GM18520 (cell line): ENCODE measurements at regions not wholly inside any gene's neighbourhood (a gene's known extent, or its start where the extent isn't known, plus 50 kb on each side); places are given as distances from the start of the nearest gene placed in this dataset.
"Not testable (repeated sequence)": the region's sequence is repeated elsewhere in the genome, so short reads cannot be mapped to it uniquely, and the experiment has no call there.

Experiments
- ATAC-seq: cut with Tn5 transposase; IDR thresholded peaks from one replicate; pipeline ENCODE4 v1.9.1; 2021; ENCODE audit not compliant: unreplicated experiment

DNA sequence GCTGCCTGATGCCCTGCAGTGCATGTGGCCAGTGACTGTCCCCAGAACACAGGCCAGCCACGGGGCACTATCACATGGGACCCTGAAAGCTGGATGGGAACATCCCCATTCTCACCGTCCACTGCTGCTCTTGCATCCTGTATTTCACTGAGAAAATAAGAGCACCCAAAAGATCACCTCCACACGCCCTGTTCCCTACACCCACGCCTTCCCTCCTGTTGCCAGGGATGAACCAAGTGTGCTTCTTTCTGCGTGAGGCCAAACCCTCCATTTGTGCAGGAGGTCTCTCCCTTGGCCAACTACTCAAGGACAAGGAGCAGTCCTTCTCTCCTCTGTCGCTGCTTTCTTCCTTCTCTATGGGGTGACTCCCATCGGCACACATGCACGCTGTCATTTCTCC is 118.3 kb downstream of the LRRC37A3 start:
- ATAC-seq = not testable (repeated sequence)

DNA sequence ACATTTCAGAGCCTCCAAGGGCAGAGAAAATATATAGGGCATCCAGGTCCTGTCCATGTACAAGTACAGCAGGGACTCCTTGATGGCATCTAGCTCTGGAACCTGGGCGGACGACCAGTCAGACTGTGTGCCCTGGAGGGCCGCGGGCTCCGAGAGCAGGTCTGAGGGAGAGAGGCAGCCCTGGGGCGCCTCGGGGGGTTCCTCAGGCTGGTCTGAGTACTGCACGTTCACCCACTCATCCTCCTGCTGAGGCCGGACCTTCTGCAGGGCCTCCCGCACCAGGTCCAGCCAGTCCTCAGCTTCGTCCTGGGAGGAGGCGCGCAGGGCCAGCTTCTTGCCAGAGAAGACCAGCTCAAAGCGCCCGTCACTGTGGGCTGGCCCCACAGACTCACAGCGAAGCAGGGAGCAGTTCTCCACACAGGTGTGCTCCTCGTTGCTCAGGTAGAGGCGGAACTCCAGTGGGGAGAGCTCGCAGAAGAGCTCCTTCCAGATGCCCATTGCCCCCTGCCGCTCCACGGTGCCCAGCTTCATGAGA is 118.8 kb downstream of the LRRC37A3 start:
- ATAC-seq = not testable (repeated sequence)

DNA sequence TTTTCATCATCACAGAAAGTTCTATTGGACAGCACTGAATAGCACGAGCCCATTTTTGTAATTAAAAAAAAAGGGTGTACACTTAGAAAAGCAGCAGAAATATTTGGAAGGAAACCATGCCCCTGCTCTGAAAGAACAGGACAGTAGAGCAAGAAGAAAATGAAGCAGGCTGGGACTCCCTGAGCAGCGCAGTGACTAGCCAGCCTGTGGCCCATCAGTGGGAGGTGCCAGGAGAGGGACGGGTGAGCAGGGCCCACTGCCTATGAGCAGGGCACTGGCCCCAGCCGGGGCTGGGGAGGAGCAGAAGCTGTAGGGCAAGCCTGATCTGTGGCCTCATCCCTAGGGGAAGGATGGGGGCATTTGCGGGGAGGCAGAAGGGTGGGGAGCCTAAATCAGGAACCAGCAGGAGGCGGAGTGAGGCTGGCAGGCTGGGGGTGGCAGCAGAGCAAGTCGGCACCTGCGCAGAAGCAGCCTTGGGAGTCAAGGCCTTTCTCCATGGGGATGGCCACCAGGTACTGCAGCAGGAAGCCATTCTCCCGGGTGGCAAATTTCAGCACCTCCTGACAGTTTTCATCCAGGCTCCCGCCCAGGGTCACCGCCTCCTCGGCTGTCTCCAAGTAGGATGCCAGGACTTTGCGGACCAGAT is 119.6 kb downstream of the LRRC37A3 start:
- ATAC-seq = not testable (repeated sequence)

DNA sequence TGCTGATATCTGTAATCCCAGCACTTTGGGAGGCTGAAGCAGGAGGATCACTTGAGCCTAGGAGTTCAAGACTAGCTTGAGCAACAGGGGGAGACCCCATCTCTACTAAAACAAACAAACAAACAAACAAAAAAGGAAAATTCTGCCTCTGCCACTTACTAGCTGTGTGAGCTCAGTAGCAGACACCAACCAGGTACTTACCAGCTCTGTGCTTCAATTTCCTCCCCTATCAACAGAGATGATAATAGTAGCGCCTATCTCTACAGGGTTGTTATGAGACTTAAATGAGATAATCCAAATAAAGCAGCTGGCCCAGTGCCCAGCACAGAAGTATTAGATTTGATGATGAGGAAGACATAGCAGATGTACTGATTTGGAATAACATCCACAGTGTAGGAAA is 120.3 kb downstream of the LRRC37A3 start:
- ATAC-seq = not testable (repeated sequence)

DNA sequence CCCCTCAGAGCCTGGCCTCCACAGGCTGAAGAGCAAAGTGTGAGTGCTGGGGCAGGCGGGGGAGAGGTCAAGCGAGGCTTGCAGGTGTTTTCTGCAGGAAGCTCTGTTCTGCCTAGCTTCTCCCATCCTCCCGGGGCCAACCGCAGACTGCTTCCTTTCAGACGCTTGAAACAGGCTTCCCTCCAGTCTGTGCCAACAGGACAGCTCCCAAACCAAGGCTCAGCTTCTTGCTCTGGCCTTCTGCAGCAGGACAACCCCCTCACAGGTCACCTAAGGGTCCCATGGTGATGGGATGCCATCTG is 120.8 kb downstream of the LRRC37A3 start:
- not testable (repeated sequence) for ATAC-seq

DNA sequence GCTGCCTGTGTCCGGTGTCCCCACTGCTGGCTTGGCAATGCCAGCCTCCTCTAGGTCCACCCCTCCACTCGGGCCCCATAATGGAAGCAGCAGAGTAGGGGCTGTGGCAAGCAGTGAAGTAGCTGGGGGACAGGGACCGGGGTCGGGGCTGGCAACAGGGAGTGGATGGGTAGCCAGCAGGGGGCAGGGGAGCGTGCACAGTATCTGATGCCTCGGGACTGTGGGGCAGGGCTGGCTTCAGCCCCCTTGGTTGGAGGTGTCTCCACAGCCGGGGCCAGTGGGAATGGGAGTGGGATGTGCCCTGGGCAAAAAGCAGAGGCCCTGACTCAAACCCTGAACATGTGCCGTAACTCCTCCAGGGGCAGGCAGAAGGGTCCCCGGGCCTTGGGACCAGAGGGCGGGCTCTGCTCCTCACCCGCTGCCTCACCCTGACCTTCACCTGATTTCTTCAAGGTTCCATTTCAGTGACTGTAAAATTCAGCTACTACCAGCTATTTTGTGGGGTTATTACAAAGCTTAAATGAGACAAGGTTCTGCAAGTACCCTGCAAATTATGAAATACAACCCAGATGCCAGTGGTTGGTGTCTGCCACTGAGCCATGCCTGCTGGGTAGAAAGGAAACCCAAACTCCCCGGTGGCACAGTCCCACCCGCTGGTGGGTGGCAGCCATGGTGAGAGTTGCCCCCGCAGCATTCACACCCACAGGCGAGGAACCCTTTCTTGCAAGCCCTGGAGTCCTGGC is 121.4 kb downstream of the LRRC37A3 start:
- not testable (repeated sequence) for ATAC-seq

DNA sequence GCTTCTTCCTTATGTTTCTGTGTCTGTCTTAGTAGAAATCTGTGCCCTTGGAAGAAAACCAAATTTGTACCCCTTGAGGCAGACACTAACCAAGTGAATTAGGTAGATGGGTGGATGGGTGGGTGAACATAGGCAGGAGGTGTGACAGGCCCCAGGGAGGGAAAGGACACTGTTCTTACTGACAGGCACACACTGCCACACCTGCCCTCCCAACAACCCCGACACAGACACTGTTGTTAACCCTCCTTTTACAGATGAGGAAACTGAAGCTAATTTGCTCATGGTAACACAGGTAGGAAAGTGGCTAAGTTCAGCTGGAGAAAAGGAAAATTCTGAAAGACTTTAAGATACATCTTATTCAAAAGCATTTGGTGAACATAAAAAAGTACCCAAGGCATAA is 123.9 kb downstream of the LRRC37A3 start:
- ATAC-seq = not testable (repeated sequence)

DNA sequence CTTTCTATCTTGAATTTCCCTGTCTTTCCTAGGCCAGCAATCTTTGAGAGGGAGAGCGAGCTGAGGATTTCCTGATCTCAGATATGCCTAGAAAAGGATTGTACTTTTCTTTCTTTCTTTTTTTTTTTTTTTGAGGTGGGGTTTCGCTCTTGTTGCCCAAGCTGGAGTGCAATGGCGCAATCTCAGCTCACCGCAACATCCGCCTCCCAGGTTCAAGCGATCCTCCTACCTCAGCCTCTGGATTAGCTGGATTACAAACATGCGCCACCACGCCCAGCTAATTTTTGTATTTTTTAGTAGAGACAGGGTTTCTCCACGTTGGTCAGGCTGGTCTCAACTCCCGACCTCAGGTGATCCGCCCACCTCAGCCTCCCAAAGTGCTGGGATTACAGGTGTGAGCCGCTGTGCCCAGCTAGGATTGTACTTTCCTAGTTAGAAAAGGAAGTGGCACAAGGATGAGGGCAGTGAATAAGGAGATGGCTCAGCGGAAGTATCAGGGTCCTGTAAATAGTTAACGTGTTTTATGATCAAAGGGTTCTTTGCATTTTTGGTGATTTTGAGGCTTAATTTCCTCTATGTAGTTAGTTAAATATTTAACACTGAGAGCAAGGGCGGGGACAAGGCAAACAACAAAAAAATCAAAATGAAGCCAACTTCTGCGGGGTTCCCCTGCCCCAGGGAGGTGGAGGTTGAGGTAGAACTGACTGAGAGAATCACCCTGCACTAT is 124.6 kb downstream of the LRRC37A3 start:
- not testable (repeated sequence) for ATAC-seq

DNA sequence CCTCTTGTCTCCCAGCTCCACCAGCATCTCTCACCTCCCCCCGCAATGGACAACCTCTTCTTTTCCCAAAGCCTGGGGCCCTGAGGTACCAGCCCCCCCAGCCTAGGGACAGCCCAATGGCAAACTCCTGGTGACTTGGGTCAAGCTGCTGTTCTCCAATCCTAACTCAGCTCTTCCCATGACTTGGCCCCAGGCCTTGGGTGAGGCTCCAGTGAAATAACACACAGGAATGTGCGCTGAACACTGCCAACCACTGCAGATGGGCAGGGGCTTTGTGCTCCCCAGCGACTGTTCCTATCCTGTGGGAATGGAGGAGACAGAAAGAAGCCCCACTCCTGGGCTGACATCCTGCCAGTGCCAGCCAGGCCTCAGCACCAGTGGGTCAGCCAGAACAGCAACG is 125.2 kb downstream of the LRRC37A3 start:
- ATAC-seq = not testable (repeated sequence)

DNA sequence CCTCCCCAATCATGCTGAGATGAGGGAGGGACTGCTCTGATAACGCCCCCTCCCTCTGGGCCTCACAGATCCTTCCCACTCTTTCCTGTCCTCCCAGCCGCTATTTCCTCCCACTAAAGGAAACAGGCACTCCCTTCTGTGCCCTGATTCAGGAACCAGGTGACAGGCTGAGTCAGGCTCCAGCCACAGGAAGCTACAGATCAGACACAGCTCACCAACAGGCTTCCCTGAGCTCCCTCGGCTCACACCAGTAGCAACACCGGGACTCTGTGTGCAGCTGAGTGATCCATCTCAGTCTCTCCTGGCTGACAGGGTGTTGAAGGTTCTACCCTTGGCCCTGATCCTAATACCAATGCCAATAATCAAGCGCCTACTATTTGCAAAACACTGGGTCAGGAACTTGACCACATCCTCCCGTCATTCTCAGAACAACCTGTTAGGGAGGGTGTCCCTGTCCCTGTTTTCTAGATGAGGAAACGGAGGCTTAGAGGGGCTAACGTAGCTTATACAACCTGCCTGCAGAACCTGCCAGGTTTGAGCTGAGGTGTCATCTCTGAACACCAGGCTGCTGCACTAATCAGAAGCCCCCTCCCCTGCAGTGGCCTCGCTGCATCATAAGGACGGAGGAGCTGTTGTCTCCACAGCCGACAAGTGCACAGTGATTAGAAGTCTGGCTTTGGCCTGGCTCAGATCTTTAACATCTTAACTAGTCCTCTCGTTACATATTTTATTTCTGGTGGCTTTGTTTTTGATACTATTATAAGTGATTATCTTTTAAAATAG is 126.3 kb downstream of the LRRC37A3 start:
- ATAC-seq = not testable (repeated sequence)

DNA sequence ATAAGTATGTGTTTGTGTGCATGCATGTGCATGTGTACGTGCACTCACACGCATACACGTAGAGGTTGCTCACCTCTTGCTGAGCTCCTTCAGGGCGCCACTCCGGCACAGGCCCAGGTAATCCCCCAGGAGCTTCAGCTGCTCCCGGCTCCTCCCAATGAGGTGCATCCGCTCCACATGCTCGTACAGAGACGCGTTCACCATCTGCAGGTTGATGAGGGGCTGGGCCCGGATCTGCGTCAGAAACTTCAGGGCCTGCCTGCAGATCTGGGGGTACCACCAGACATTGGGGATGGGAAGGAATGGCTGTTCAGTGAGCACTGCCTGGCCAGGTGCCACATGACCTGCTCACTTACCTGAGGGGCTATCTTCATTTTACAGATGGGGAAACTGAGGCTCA is 127.0 kb downstream of the LRRC37A3 start:
- not testable (repeated sequence) for ATAC-seq

DNA sequence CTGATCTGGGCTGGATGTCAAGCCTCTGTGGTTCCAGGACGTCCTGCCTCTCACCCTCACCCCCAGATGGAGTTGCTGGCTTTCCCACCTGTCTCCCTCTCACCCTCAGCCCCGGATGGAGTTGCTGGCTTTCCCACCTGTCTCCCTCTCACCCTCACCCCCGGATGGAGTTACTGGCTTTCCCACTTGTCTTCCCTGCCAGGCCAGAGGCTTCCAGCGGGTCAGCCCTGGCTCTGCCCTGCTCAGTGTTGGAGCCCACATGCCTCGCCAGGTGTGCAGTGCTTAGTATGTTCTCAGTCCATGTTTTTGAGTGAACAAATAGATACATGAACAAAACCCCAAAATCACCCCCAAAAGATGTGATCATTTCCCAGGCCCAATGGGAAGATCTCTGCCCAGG is 127.6 kb downstream of the LRRC37A3 start:
- not testable (repeated sequence) for ATAC-seq

DNA sequence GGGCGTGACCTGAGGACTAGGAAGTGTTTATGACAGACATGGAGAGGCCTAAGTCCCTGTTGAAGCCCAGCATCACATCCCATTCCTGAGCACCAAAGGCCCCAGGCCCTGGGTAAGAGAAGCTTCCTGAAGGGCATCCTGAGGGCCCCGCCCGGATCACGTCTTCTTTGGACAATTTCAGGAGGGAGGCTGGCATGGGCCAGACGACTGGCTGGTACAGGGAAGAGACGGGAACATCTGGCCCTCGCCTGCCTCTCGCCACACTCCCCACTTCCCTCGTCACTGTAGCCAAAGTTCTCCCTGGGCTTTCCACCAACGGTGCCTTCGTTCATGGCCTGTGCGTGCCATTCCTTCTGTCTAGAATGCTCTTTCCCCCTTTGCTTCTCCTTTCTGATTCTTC is 128.1 kb downstream of the LRRC37A3 start:
- not testable (repeated sequence) for ATAC-seq

DNA sequence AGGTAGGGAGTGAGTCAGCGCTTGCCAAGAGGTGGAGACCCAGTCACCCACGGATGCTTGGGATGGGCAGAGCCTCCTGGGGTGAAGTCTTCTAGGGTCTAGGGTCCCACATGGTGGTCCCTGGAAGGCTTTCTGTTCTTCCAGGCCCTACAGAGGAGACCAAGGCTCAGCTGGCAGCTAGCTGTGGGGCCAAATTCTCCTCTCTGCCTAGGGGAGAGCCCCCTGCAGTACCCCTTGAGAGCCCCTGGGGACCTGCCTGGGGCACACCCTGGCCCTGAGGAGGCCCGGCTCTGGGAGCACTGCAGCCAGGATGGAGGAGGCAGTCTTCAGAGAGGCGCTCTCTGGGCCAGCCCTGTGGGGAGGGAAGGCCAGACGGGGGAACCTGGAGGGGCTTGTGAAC is 128.6 kb upstream of the SMURF2 start:
- ATAC-seq = not testable (repeated sequence)

DNA sequence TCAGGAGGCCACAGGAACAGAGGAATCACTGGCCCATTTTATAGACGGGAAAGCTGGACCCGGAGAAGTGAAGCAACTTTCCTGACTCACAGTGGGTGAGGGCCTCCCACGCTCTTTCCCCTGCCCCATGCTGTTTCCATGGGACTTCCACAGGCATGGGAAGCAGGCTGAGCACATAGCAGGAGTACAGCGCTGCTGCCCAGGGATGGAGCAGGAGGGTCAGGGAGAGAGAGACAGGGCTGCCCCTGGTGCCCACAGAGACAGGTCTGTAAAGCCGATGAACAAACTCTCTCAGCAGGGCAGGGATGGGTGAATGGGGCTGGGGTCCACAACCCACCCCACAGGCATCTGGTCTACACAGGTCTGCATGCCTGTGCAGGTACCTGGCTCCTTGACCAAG is 128.1 kb upstream of the SMURF2 start:
- ATAC-seq = not testable (repeated sequence)

DNA sequence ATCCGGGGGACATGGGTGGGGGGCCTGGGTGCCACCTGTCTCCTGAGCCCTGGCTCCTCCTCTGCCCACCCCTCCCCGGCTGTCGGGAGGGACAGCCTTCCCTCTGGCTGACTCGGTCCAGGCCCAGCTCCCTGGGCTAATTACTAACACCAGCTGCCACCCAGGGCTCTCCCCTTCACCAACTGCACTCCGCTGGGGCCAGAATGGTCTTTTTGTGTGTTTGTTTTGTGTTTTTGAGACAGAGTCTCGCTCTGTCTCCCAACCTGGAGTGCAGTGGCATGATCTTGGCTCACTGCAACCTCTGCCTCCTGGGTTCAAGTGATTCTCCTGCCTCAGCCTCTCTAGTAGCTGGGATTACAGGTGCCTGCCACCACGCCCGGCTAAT is 126.9 kb upstream of the SMURF2 start:
- ATAC-seq = not testable (repeated sequence)

DNA sequence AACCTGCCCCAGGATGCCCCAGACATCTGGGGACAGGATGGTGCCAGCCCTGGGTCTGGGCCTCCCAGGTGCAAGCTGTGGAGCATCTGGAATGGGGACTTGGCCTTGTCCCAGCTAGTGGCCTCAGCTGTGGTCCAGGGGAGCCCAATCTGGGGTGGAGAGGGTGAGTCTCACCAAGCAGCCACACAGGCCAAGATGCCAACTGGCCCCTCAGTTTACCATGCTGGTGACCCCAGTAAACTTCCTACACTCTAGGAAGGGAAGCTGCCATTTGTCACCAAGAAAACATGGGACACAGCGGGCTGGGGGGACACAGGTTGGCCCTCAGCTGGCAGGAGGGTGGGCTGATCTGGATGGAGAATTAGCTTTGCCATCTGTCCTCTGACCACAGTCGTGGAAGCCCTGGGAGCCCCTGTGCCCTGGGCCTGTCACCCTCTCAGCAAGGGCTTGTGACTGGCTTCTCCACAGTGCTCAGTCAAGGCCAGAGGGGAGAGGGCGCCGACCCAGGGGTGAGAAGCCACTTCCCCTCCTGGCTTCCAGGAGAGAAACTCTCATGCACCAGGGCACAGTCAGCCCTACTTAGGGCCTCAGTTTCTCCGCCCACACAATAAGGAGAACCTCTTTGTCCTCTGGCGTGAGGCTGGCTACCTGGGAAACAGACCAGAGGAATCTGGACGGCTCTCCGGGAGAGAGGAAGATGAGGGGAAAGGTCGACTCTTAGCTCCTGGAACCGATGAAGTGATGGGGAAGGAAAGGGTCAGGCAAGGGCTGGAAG is 126.4 kb upstream of the SMURF2 start:
- ATAC-seq = no peak

DNA sequence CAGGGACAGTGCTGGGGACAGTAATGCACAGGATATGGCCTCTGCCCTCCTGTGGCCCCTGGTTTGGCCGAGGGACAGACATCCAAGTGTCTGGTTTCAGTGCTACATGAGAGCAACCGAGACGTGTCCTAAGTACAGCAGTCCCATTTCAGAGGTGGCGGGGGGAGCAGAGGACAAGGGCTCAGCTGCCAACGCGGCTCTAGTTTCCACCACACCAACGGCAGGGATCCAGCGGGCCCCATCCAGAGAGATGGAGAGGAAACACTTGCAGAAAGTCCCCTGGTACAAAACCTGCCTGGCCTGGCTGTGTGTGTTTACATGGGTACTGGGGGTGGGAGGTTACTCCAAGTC is 125.8 kb upstream of the SMURF2 start:
- ATAC-seq = no peak

DNA sequence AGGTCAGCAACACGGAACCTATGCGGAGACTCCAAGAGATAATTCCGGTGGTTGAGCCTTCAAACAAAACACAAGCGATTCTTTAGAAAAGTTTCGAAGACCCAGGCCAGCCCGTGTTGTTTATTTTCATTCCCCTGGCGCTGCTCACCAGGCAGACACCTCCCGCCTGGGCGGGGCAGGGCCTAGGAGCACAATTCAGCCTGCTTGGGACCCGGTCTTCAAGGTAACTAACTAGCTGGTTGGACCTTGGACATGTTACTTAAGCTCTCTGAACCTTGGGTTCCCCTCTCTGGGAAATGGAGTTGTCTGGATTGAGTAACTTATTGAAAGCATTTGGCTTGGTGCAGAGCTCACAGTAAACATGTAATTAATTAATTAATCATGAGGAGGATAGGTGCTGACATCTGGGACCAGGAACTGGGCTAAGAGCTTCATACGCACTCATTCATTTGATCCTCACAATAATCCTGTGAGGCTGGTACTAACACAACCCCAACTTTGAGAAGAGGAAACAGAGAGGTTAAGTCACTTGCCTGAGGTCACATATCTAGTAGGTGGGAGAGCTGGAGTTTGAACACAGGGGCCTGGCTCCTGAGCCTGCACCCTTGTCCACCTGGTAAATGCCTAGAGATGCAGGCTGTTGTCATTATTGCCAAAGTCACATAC is 125.3 kb upstream of the SMURF2 start:
- ATAC-seq = no peak

DNA sequence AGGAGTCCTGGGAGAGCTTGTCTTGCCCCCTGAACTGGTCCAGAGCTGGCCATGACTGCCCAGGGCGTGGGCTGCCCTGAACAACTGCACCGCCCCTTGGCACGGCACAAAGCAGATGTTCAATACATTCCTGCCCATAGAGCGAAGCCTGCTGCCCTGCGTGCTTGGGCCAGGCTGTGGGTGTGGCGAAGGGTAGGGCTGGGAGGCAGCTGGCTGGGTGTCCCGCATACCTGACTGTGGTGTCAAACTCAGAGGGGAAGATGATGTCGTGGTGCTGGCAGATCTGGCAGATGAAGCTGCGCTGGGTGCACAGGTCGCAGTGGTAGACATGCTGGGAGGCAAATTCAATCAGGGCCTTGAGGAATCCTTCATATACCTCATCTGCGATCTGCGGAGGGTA is 124.2 kb upstream of the SMURF2 start:
- ATAC-seq = no peak
